Jurkat, Clone E6-1 (cell line): ENCODE measurements at regions not wholly inside any gene's neighbourhood (a gene's known extent, or its start where the extent isn't known, plus 50 kb on each side); places are given as distances from the start of the nearest gene placed in this dataset.

Source experiments
- DNase-seq: peaks from one replicate; pipeline ENCODE4 v3.0.0-alpha.2; 2011; ENCODE audit warnings: low read depth, low spot score
- H3K4me3 ChIP-seq: 2 replicates; pipeline ENCODE4 v1.5.1; 2011; ENCODE audit warnings: mild to moderate bottlenecking, low read length, control low read depth, moderate library complexity

DNA sequence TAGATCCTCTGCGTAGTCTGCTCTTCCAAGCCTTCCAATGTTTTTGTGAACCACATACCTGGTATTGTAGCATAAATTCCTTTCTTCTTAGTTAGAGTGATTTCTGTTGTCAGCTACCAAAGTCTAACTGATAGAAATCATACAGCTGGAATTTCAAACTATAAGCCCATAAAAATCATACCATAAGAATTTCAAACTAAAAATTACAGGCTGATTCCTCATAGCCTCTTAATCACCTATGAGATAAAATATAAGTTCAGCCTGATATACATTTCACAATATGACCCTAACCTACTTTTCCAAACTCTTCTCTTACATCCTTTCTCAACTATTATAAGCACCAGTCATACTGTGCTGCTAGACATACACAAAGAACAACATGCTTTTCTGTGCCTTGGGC, 64.8 kb downstream of the PTHLH start:
- DNase-seq = no peak
- no peak overlapping the region for H3K4me3 ChIP-seq

DNA sequence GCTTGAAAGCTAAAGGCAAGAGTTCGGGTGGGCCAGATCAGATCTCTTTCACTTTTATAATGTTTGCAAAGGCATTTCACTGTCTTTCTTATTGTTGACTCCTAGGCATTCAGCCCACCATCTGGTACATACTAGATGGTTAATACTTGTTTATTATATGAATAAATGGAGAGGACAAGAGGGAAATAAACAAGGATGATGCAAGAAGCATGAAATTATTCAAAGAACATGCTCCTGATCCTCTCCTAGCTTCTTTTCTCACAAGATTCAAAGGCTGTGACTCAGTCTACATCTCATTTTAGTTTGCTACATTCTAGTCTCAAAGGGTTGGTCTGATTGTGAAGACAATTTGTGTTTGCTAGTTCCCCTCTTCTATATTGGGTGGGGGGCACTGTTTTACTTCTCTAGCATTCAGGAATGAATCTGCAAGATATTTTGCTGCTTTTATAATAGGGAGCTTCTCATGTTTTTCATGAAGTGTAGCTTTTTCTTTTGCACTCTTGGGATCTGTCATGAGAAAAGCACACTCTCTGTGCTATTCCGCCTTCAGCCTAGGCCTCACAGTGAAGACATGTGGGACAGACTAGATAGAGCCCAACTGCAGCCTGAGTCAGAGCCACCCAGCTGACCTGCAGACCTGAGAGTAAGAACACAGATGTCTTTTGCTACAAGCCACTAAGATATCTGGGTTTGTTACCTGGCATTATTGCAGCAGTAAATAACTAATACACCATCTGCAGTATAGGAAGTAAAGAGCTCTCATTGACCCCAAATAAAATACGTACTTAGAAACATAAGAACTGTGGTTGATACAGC, 65.7 kb downstream of the PTHLH start:
- DNase-seq = no peak
- no peak overlapping the region for H3K4me3 ChIP-seq

DNA sequence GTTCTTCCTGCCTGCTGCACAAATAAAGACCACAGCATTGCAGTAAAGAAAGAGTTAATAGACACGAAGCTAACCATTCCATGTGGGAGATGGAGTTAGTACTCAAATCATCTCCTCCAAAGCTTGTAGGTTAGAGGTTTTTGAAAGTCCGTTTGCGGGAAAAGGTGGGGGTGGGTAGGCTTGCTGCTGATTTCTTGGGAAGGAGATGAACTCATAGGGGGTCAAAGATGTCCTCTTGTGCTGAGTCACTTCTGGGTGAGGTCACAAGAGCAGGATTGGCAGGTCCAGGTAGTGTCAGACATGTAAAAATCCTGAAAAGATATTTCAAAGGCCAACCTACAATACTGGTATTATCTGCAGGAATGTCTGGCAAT, 66.4 kb downstream of the PTHLH start:
- no peak for DNase-seq
- H3K4me3 ChIP-seq = no peak overlapping the region

DNA sequence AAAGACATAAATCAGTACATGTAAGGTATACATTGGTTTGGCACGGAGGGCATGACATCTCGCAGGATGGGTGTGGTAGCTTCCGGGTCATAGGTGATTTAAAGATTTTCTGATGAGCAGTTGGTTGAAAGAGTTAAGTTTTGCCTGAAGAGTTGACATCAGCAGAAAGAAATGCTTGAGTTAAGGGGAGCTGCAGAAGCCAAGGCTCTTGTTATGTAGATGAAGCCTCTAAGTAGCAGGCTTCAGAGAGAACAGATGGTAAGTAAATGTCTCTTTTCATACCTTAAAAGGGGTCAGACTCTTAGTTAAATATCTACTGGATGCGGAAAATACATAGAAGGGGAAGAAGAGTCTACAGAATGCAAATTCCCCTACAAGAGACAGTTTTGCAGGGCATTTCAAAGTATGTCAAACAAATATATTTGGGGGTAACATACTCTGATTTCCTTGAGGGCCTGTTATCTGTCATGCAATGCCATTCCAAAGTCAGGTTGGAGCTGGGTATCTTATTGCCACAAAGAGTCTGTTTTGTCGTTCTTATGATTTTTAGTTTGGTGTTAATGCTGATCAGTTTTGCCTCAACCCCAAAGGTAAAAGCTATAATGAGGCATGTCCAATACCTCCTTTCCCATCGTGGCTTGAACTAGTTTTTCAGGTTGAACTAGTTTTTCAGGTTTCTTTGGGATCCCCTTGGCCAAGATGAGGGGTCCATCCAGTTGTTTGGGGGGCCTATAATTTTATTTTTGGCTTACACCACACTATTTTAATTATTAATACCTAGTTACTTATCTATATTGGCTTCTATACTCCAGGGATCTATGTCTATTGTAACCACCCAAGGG, 67.0 kb downstream of the PTHLH start:
- H3K4me3 ChIP-seq = no peak overlapping the region

DNA sequence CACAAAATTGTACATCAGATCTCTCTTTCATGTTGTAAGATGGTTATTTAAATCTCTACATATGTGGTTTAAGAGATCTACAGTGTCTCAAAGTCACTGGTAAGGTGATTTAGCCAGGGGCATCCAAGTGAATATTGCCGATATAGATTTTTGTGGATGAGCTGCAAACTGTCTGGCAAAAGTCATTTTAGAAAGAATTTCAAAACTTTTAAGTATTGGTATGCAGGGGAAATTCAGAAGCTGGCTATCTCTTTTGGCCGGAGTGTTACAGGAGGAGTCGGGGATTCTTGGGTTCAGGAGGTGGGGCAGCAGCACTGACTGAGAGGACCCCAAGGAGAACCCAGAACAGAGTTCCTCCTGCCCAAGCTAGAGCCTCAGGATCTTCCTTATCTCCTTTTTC, 69.9 kb downstream of the PTHLH start:
- H3K4me3 ChIP-seq = no peak overlapping the region
- no peak for DNase-seq

More for the DNA sequence above, 67.0 kb downstream of the PTHLH start:
- no peak for DNase-seq

- no peak for DNase-seq
- H3K4me3 ChIP-seq = no peak overlapping the region
Observed at GRCh38 chr12:27901959-27902358, 70.6 kb downstream of the PTHLH start.

DNA sequence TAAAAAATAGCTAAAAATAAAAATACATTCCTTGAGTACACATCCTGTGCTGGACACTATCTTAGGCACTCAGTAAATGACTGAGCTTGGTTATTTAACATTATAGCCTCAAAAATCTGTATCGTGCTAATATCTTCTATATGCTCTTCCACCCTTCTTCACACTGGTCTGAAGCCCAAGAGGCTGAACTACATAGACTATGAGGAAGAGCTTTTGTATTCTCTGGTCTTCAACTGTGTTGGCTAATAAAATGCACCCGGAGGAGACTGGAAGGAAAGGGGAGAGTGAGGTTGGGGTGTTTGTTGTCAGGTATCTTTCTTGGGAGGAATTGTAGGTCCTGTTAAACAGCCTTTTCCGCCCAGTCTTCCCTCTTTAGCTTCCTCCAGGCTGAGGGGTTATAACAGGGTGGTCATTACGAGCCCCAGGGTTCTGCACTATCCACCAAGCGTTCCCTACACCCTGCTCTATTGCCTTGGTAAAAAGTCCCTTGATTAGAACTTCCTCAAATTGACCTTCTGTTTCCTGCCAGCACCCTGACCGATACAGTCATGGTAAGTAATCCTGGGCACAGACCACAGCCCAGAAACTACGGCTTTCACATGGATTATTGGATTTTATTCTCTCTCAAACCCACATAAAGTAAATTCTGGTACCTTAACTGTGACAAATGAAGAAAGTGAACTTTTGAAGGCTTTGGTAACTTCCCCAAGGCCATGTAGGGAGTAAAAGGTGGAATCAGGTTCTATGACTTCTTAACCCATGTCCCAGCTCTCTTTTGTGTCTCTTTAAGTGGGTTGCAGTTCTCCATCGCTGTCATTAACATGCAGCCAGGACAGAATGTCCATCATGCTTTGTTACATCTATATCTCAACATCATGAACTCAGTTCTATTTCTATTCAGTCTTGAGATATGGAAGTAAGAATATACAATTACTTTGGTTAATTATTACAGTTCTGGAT, 71.3 kb downstream of the PTHLH start:
- no peak for DNase-seq
- H3K4me3 ChIP-seq = no peak overlapping the region

- no peak for DNase-seq
- no peak overlapping the region for H3K4me3 ChIP-seq
Observed at GRCh38 chr12:27899151-27899661, 73.3 kb downstream of the PTHLH start.

- DNase-seq = no peak
- H3K4me3 ChIP-seq = no peak overlapping the region
Observed at GRCh38 chr12:27898022-27898421, 74.5 kb downstream of the PTHLH start.

- H3K4me3 ChIP-seq = no peak overlapping the region
- DNase-seq = no peak
Observed at GRCh38 chr12:27896419-27896990, 76.0 kb downstream of the PTHLH start.

GRCh38 chr12:27894309-27894708, 78.2 kb downstream of the PTHLH start:
- no peak for DNase-seq
- H3K4me3 ChIP-seq = no peak overlapping the region

GRCh38 chr12:27879708-27880107, 92.8 kb downstream of the PTHLH start:
- no peak for DNase-seq
- no peak overlapping the region for H3K4me3 ChIP-seq

- H3K4me3 ChIP-seq = no peak overlapping the region
- DNase-seq = no peak
Observed at GRCh38 chr12:27875677-27876076, 95.6 kb upstream of the MANSC4 start.

GRCh38 chr12:27873010-27873409, 93.0 kb upstream of the MANSC4 start:
- DNase-seq = no peak
- no peak overlapping the region for H3K4me3 ChIP-seq

GRCh38 chr12:27871946-27872345, 91.9 kb upstream of the MANSC4 start:
- no peak for DNase-seq

DNA sequence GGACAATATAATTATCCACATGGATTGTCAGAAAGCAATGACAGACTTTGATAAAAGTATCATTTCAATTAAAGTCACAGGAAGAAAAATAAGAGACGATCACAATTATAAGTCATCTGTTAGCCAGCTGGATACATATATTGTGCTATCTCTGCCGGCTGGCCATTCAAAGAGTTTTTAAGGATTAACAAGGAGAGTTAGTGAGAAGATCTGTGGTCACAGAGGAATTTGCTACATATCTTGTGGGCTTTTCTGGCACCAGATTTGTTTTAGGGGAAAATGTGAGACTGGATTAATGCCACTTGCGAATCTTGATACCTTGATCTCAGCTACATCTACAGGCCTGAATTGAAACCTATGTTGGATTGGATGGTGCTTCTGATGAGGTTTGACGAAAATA, 90.9 kb upstream of the MANSC4 start:
- no peak for DNase-seq
- no peak overlapping the region for H3K4me3 ChIP-seq

More at GRCh38 chr12:27871946-27872345, 91.9 kb upstream of the MANSC4 start:
- no peak overlapping the region for H3K4me3 ChIP-seq

GRCh38 chr12:27869567-27869966, 89.5 kb upstream of the MANSC4 start:
- DNase-seq = no peak
- no peak overlapping the region for H3K4me3 ChIP-seq

GRCh38 chr12:27868139-27868538, 88.1 kb upstream of the MANSC4 start:
- H3K4me3 ChIP-seq = no peak overlapping the region
- DNase-seq = no peak
